Natural killer cell treated with Interleukin-12 subunit alpha and Interleukin-12 subunit beta and Interleukin-15 and Interleukin-18, amount 100 ng/mL, for 72 hours (primary cell): ENCODE measurements at regions not wholly inside any gene's neighbourhood (a gene's known extent, or its start where the extent isn't known, plus 50 kb on each side); places are given as distances from the start of the nearest gene placed in this dataset.

Experiments used
- ATAC-seq, 2 donors: fragments of 150-1000 bp; cut with Tn5 transposase in 1 of 2; sonication (Bioruptor Pico), chemical (Tn5 transposase) in 1 of 2; 2 replicates each; pipeline ENCODE4 v1.10.0; 2021
- DNase-seq: peaks from one replicate; pipeline ENCODE4 v3.0.0; 2022; ENCODE audit warnings: low spot score
- H3K27ac Mint-ChIP-seq, 2 donors: 1 replicate in 1 of 2; 2 replicates in 1 of 2; pipeline ENCODE4 v1.8.0; 2022; ENCODE audit warnings: mixed read lengths in 2 of 2, mild to moderate bottlenecking in 1 of 2, moderate library complexity in 1 of 2
- H3K27me3 Mint-ChIP-seq, 2 donors: 1 replicate in 1 of 2; 2 replicates in 1 of 2; pipeline ENCODE4 v1.8.0; 2022; ENCODE audit warnings: mixed read lengths in 2 of 2
- H3K36me3 Mint-ChIP-seq: one replicate; pipeline ENCODE4 v1.8.0; 2022; ENCODE audit warnings: mixed read lengths
- H3K4me1 Mint-ChIP-seq, 2 donors: 1 replicate in 1 of 2; 2 replicates in 1 of 2; pipeline ENCODE4 v1.8.0; 2022; ENCODE audit warnings: low read depth in 2 of 2, mixed read lengths in 2 of 2, mild to moderate bottlenecking in 1 of 2
- H3K4me3 Mint-ChIP-seq: one replicate; pipeline ENCODE4 v1.8.0; 2022; ENCODE audit warnings: mixed read lengths
- H3K9me3 Mint-ChIP-seq: 2 replicates; pipeline ENCODE4 v1.8.0; 2022; ENCODE audit warnings: mixed read lengths

DNA sequence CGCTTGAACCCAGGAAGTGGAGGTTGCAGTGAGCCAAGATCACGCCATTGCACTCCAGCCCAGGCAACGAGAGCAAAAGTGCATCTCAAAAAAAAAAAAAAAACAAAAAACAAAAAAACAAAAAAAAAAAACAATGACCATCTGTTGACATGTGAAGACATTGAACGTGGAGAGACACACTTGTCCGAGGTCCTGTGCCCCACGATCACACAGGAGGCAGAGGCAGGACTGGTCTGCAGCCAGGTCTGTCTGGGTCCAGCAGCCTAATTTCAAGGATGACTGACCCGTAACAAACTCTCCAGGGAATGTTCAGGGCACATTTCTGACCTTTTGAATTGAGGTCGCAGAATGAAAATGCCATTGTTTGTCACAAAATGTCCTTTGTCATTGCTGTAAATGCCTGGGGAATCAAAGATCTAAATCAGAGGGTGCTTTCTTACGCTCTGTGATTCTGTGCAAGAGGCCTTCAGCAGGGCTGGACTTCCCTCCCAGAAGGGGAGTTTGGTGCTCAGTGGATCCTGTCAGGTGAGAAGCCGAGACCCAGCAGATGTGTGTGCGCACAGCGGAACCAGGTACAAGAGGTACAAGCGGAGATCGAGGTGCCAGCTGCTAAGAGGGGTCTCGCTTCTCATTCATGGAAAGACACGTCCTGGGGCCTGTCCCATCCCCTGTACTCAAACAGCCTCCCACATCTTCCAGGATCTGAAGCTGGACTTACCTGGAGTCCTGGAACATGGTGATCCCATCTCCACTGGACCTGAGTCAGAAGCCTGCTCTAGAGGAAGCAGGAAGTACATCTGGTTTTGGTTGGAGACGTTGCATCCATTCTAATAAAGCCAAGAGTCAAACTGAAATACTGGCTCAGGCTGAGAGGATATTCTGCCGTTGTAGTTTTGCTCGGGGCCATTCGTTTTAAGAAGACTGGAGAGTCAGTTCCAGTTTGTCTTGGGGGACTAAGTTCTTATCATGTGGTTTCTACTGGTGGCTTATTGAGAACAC, 95.8 kb downstream of the IRF8 start:
- H3K36me3 Mint-ChIP-seq, result no peaks in the 10 kb centered on the region
- H3K4me3 Mint-ChIP-seq, result no peak overlapping the region
- peaks cover 0 to 14% of the 10 kb centered on the region in 2 donors for H3K27me3 Mint-ChIP-seq
- peak overlapping the region in 1 of 2 donors; percentile 18 for H3K27ac Mint-ChIP-seq
- H3K4me1 Mint-ChIP-seq, result peaks cover 27 to 40% of the 10 kb centered on the region in 2 donors
- no peak for ATAC-seq
- DNase-seq, result peak; percentile 51
- H3K9me3 Mint-ChIP-seq, result no peaks in the 10 kb centered on the region

DNA sequence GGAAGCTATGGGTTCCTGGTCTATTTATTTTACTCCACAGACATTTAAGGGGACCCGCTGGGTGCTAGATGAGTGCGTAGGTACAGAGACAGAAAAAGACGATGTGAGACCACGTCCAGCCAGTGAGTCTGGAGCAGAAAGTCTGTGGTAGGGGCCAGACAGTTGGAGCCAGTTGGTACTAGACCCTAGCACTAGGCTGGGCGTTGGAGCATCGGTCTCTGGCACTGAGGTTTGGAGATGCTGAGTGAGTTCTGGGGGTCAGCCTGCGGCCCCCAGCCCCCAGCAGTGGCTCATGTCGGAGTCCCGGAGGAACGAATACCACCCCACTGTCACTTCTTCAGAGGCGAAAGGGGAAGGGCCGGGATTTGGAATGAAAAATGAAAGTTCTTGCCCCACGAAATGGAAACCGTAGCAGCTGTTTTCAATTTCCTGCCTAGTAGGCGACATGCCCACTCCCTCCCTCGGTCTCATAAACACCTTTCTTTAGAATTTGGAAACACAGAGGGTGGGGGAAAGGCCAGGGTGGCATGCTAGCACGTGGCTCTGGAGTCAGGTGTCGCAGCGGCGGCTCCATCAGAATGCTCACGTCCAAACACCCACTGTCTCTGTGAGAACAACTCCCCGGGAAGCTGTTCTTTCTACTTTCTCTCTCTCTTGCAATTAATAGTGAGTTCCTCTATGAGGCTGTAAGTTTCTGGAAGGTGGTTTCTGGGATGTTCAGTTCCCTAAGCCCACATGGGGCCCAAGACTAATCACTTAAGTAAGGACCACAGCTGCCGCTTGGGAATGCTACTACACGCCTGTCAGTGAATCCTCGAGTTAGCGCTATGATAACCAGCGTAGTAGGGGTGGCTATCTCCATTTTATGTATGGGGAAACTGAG, 96.8 kb downstream of the IRF8 start:
- Mint-ChIP-seq H3K27me3 (peaks cover 0 to 7% of the 10 kb centered on the region in 2 donors), H3K9me3 (no peaks in the 10 kb centered on the region), H3K4me1 (peaks cover 19 to 32% of the 10 kb centered on the region in 2 donors), H3K27ac (peak overlapping the region in 1 of 2 donors; percentile 77), H3K4me3 (no peak overlapping the region), H3K36me3 (no peaks in the 10 kb centered on the region)
- no peak for ATAC-seq
- no peak for DNase-seq

DNA sequence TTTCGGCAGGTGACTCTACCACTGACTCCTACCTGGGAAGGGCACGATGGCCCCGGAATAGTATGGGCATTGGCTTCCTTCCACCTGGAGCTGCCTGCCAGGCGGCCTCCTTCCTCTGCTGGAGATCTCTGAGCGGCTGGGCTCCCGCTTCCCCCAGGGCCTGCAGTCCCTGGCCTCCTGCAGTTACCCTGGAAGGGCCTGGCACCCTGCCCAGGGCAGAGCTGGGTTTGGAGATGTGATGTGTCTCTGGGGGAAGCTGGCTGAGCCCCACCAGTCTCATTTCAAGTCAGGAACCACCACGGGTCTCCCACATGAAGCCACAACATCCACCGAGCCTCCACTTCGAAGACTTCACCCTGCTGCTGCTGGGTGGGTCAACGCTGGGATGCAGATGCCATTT, 97.9 kb downstream of the IRF8 start:
- DNase-seq (no peak), ATAC-seq (no peak)
- no peaks in the 10 kb centered on the region for H3K36me3 Mint-ChIP-seq
- no peak overlapping the region for H3K4me3 Mint-ChIP-seq
- H3K4me1 Mint-ChIP-seq, result peaks cover 19 to 34% of the 10 kb centered on the region in 2 donors
- H3K27me3 Mint-ChIP-seq, result peaks cover 0 to 7% of the 10 kb centered on the region in 2 donors
- no peaks in the 10 kb centered on the region for H3K9me3 Mint-ChIP-seq
- no peak overlapping the region for H3K27ac Mint-ChIP-seq

DNA sequence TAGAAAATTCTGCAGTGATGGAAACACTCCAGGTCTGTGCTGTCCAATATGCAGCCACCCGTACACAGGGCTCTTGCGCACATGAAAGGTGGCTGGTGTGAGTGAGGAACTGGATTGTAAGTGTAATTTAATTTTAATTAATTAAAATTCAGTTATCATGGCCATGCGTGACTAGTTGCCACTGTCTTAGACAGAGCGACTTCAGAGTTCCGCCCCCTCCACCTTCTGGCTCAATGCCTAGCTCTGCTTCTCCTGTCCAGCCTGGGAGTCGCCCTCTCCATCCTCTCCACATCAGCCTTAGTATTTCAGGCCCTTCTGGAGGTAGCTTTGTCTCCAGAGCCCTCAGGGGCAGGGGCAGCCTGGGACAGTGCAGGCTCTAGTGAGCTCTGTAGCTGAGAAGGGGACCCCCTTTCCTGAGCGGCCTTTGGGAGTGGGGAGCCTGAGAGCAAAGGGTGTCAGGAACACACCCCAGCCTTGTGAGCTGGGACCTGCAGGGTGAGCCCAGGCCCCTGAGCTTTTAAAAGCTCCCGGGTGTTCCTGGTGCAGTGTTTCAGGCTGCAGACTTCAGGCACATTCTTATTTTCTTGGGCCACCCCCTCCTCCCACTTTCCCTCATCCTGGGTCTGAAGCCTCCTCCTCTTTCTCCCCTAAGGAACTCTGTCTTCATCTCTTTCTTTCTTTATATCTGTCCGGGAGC, 99.4 kb downstream of the IRF8 start:
- Mint-ChIP-seq H3K27me3 (peaks cover 0 to 7% of the 10 kb centered on the region in 2 donors), H3K27ac (peak overlapping the region; percentile 26 to 61), H3K4me3 (peak overlapping the region; percentile 50), H3K9me3 (no peaks in the 10 kb centered on the region), H3K36me3 (no peaks in the 10 kb centered on the region), H3K4me1 (peaks cover 13 to 30% of the 10 kb centered on the region in 2 donors)
- DNase-seq (no peak), ATAC-seq (no peak)

DNA sequence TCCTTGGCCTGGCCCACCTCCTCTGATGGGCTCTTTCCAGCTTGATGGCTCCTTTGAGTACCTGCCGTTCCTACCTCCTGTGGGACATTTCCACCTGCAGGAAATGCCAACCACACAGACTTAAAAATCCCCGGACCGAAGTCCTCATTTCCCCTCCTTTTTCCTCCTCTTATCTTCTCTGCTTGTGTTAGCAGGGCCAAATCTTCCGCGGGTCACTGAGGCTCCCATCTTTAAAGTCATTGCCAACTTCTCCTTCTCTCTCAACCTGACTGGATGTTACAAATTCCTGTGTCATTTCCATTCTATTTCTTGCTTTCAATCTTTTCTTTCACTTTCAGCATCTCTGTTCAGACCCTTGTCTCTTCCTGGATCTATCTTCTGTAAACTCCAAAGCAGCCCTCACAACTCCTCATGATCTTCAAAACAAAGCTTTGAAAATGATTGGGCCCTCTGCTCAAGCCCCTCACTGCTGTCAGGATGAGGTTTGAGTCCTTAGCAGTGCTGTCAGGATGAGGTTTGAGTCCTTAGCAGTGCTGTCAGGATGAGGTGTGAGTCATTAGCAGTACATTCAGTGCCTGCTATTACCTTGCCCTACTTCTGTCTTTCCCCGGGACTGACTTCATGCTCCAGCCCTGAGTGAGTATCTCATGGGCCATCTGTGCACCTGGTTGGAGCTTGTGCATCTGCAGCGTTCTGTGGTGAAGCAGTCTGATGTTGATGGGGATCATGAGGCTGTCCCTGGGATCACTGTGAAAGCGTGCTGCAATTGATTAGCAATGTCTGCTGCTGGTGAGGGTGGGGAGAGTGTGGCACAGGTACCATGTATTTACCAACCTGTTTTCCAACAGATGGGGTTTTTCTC, 100.1 kb downstream of the IRF8 start:
- Mint-ChIP-seq H3K36me3 (no peaks in the 10 kb centered on the region), H3K27ac (peak overlapping the region; percentile 26 to 61), H3K4me1 (peaks cover 13 to 33% of the 10 kb centered on the region in 2 donors), H3K27me3 (peaks cover 0 to 7% of the 10 kb centered on the region in 2 donors), H3K4me3 (peak overlapping the region; percentile 50), H3K9me3 (no peaks in the 10 kb centered on the region)
- ATAC-seq (peak; percentile 77 to 83), DNase-seq (no peak)

DNA sequence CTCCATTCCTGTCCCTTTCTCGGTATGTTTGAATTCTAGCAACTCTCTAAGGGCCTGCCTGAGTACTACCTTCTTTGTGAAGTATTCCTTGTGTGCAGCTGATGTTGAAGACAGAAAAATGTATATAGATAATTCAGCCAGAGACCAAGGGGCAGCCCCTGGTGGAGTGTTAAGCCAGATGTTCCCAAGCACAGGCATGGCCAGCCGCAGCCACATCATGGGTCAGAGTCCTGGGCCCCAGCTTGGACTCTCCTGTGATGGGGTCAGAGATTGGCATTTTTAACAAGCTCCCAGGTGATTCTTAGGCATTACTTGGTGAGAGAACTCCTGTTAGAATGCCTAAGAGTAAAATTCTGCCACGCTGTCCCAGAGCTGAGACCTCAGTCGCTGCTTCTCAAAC, 100.8 kb downstream of the IRF8 start:
- Mint-ChIP-seq H3K27me3 (peaks cover 0 to 7% of the 10 kb centered on the region in 2 donors), H3K27ac (peak overlapping the region in 1 of 2 donors; percentile 61), H3K4me3 (no peak overlapping the region), H3K9me3 (no peaks in the 10 kb centered on the region), H3K36me3 (no peaks in the 10 kb centered on the region), H3K4me1 (peaks cover 13 to 33% of the 10 kb centered on the region in 2 donors)
- DNase-seq (no peak), ATAC-seq (no peak)

DNA sequence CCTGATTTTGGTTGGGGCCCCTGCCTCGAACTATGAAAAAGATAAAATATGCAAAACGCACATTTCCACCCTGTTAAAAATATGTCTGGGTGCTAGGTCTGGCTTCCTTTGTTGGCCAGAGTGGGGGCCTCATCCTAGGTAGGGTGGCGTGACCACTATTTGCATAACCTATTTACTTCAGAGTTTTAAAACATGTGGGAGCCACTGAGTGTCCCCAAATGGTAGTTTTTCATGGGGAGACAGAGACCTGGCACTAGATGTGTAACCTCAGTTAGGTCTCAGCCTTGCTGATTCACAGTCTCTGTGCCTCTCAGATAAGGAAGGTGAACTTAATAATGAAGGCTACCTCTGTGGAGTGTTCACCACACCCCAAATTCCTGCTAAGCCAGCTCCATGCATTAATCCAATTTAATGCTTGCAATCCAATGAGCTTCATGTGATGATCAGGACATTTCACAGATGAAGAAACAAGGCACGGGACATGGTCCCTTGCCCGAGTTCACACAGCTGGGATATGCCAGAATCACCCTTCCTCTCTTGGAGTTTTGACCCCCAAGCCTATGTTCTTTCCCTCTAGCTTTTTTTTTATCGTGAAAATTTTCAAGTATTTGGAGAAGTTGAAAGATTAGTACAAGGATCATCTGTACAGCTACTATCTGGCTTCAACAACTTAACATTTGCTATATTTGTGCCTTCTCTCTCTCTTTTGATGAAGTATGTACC, 103.4 kb downstream of the IRF8 start:
- Mint-ChIP-seq H3K4me1 (peaks cover 10 to 22% of the 10 kb centered on the region in 2 donors), H3K36me3 (no peaks in the 10 kb centered on the region), H3K4me3 (no peak overlapping the region), H3K27ac (peak overlapping the region in 1 of 2 donors; percentile 25), H3K27me3 (peaks cover 0 to 4% of the 10 kb centered on the region in 2 donors), H3K9me3 (no peaks in the 10 kb centered on the region)
- ATAC-seq, result no peak
- DNase-seq, result peak; percentile 25

DNA sequence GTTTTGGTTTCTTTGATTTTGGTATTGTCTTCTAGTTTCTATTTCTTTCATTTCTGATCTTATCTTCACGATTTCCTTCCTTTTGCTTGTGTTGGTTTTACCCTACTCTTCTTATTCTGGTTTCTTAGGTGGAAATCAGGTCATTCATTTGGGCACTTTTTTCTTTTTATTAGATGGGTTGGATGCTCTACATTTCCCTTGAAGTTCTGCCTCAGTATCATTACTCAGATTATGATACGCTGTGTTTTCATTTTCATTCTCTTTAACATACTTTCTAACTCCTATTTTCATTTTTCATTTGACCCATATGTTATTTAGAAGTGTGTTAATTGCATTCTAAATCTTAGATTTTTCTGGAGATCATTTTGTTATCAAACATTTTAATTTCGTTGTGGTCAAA, 108.6 kb downstream of the IRF8 start:
- H3K27ac Mint-ChIP-seq, result peak overlapping the region; percentile 1 to 44
- no peak for ATAC-seq
- H3K36me3 Mint-ChIP-seq, result no peaks in the 10 kb centered on the region
- H3K4me3 Mint-ChIP-seq, result peak overlapping the region; percentile 35
- H3K27me3 Mint-ChIP-seq, result no peaks in the 10 kb centered on the region
- no peaks in the 10 kb centered on the region for H3K9me3 Mint-ChIP-seq
- H3K4me1 Mint-ChIP-seq, result peaks cover 30 to 35% of the 10 kb centered on the region in 2 donors
- DNase-seq, result no peak

DNA sequence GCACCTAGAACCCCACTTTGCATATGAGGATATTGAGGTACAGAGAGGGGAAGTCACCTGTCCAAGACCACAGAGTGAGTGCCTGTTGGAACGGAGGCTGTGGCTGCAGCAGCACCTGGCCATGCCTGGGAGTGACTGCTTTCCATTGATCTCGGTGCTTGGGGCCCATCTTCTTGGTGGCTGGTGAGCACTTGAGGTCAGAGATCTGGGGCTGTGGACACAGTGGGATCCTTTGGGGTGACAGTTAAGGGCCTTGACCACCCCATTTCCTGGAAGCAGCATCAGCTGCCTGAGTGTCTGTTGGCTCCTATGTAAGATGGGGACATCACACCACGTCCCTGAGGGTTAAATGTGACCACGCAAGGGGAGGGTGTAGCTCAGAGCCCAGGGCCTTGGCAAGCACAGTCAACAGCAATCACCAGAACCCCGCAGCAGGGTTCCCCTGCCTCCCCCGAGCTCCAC, 111.7 kb downstream of the IRF8 start:
- Mint-ChIP-seq H3K27me3 (no peaks in the 10 kb centered on the region), H3K27ac (peak overlapping the region in 1 of 2 donors; percentile 38), H3K36me3 (peaks cover 7% of the 10 kb centered on the region), H3K9me3 (peaks cover 5% of the 10 kb centered on the region), H3K4me3 (peak overlapping the region; percentile 36), H3K4me1 (peaks cover 37 to 41% of the 10 kb centered on the region in 2 donors)
- DNase-seq (peak; percentile 78), ATAC-seq (peak; percentile 82 to 90)

DNA sequence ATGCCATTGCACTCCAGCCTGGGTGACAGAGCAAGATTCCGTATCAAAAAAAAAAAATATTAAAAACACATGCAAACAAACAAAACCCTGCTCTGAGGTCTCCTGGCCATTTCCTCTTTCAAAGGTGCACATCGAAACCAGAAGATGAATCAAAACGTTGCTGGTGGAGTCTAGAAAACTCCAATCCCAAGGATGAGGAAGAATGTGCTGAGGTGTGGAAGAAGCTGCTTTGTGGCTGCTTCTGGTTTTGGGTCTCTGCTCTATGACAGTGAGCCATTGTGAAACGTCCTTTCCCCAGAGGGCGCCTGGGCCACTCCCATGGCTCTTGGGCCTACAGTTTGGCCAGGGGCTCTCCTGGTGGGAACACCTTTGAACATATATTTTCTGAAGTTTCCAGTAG, 112.6 kb downstream of the IRF8 start:
- H3K36me3 Mint-ChIP-seq, result peaks cover 7% of the 10 kb centered on the region
- no peak overlapping the region for H3K27ac Mint-ChIP-seq
- ATAC-seq (no peak), DNase-seq (no peak)
- peaks cover 5% of the 10 kb centered on the region for H3K9me3 Mint-ChIP-seq
- peaks cover 37 to 48% of the 10 kb centered on the region in 2 donors for H3K4me1 Mint-ChIP-seq
- no peaks in the 10 kb centered on the region for H3K27me3 Mint-ChIP-seq
- H3K4me3 Mint-ChIP-seq, result no peak overlapping the region

DNA sequence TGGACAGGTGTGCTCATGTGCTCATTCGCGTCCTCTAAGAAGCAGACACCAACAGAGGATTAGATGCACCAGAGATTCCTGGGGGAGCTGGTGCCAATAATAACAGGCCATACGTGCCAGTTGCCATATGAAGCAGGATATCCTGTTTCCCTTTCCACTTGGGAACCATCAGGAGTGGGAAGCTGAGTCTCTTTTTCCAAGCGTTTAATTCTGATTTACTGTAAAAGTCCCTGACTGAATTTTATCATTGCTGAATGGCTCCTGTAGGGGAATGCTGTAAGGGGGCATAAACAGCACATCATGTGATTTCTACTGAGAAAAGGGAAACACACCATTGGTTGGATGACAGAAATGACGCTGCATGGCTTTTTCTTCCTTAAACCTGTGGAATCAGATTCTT, 113.3 kb downstream of the IRF8 start:
- peaks cover 5% of the 10 kb centered on the region for H3K9me3 Mint-ChIP-seq
- no peak overlapping the region for H3K4me3 Mint-ChIP-seq
- H3K4me1 Mint-ChIP-seq, result peaks cover 36 to 48% of the 10 kb centered on the region in 2 donors
- ATAC-seq (no peak), DNase-seq (no peak)
- peak overlapping the region in 1 of 2 donors; percentile 54 for H3K27ac Mint-ChIP-seq
- no peaks in the 10 kb centered on the region for H3K27me3 Mint-ChIP-seq
- peaks cover 7% of the 10 kb centered on the region for H3K36me3 Mint-ChIP-seq

DNA sequence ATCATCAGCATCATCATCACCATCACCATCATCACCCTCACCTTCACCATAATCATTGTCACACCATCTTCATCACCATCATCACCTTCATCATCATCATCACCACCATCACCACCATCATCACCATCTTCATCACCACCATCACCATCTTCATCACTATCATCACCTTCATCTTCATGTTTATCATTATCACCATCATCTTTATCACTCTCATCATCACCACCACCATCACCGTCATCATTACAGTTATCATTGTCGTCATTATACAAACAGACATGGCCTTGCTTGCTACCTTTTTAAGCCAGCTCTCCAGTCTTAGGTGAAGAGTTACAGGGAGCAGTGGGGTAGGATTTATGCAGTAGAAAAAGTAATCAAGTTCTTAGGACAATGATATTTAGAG, 114.9 kb downstream of the IRF8 start:
- Mint-ChIP-seq H3K27me3 (peaks cover 5 to 6% of the 10 kb centered on the region in 2 donors), H3K4me3 (peak overlapping the region; percentile 50), H3K27ac (peak overlapping the region; percentile 4 to 34)

More for the DNA sequence above, 114.9 kb downstream of the IRF8 start:
- Mint-ChIP-seq H3K36me3 (peaks cover 8% of the 10 kb centered on the region), H3K4me1 (peaks cover 20 to 33% of the 10 kb centered on the region in 2 donors), H3K9me3 (peaks cover 5% of the 10 kb centered on the region)
- DNase-seq (no peak), ATAC-seq (no peak)
